Esophagus squamous epithelium (tissue), 5 donors: ENCODE measurements at regions not wholly inside any gene's neighbourhood (a gene's known extent, or its start where the extent isn't known, plus 50 kb on each side); places are given as distances from the start of the nearest gene placed in this dataset.

Experiments
- DNase-seq: peaks from one replicate; lab custom pipeline; 2025; lab: John Stamatoyannopoulos, UW
- H3K27ac ChIP-seq, 4 donors: fragments of 200-600 bp; sonication (generic); one replicate each; pipeline ENCODE4 v1.5.1; 2016 to 2019; ENCODE audit warnings: mild to moderate bottlenecking in 1 of 4
- H3K27me3 ChIP-seq, 4 donors: fragments of 200-600 bp; sonication (generic); 1 replicate in 3 of 4; 2 replicates in 1 of 4; pipeline versions ENCODE4 v1.5.1 to v1.6.0; 2017 to 2021; ENCODE audit warnings: antibody characterized with exemption in 1 of 4
- H3K36me3 ChIP-seq, 3 donors: fragments of 200-600 bp; sonication (generic); one replicate each; pipeline ENCODE4 v1.5.1; 2016 to 2019
- H3K4me1 ChIP-seq, 3 donors: fragments of 200-600 bp; sonication (generic); one replicate each; pipeline ENCODE4 v1.5.1; 2017 to 2019
- H3K4me3 ChIP-seq, 4 donors: fragments of 200-600 bp; sonication (generic); 1 replicate in 3 of 4; 2 replicates in 1 of 4; pipeline ENCODE4 v1.5.1; 2016 to 2019; ENCODE audit warnings: mild to moderate bottlenecking in 2 of 4, moderate library complexity in 1 of 4
- H3K9me3 ChIP-seq, 3 donors: fragments of 200-600 bp; sonication (generic); one replicate each; pipeline ENCODE4 v1.5.1; 2016 to 2019
- POLR2A ChIP-seq, 4 donors: fragments of 450-650 bp; IDR thresholded peaks; one replicate each; pipeline ENCODE4 v1.6.1; 2017; ENCODE audit warnings: antibody characterized with exemption in 4 of 4, mild to moderate bottlenecking in 4 of 4, moderate library complexity in 3 of 4
- WGBS, 2 donors: methylation state at CpG; one replicate each; pipeline ENCODE4 v1.1.5; 2018; 5-methylcytosine and 5-hydroxymethylcytosine counted together
- intact Hi-C: fragments of 100-400 bp; cut with DNase I; formaldehyde crosslinking; loops from one replicate; pipeline ENCODE4 v1.15.0; 2022
- TF ChIP-seq, protein P1 (sequence below), 6 experiments: fragments of 450-650 bp in 4 of 6; fragments of 200-600 bp in 2 of 6; sonication (generic) in 2 of 6; IDR thresholded peaks; one replicate each; pipeline ENCODE4 v1.5.1; 2016 to 2019; ENCODE audit warnings: antibody characterized with exemption in 6 of 6, mild to moderate bottlenecking in 4 of 6, moderate library complexity in 4 of 6
- donor health status: DM: yes; HTN: yes; CAD: no.

DNA sequence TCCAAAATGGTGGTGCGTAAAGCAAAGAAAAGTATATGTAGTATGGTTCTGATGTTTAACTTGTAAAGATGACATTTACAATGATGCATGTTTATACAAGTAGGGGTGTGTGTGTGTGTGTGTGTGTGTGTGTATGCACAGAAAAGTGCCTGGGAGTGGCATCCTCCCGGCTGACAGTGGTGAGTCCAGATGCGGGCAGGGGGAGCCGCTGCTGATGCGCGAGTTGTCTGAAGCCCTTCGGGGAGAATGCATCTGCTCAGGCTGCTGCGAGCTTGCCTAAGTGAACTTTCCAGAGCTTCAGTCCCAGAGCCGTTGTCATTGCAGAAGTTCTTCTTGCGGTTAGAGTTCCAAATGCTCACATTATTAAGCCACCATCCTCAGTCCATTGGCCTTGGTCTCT lies 429.7 kb upstream of the HS6ST1 start:
- peaks cover 0 to 10% (median 4%) of the 10 kb centered on the region in 3 donors for H3K4me1 ChIP-seq
- 81 to 88% methylated on average over 8 to 9 of the region's 10 CpGs for WGBS, 2 donors
- DNase-seq: no peak
- no peak overlapping the region for H3K4me3 ChIP-seq
- H3K27ac ChIP-seq: no peak overlapping the region
- TF ChIP-seq POLR2A (IDR thresholded peaks at IDR 0.05): no peak
- TF ChIP-seq, protein P1, sequence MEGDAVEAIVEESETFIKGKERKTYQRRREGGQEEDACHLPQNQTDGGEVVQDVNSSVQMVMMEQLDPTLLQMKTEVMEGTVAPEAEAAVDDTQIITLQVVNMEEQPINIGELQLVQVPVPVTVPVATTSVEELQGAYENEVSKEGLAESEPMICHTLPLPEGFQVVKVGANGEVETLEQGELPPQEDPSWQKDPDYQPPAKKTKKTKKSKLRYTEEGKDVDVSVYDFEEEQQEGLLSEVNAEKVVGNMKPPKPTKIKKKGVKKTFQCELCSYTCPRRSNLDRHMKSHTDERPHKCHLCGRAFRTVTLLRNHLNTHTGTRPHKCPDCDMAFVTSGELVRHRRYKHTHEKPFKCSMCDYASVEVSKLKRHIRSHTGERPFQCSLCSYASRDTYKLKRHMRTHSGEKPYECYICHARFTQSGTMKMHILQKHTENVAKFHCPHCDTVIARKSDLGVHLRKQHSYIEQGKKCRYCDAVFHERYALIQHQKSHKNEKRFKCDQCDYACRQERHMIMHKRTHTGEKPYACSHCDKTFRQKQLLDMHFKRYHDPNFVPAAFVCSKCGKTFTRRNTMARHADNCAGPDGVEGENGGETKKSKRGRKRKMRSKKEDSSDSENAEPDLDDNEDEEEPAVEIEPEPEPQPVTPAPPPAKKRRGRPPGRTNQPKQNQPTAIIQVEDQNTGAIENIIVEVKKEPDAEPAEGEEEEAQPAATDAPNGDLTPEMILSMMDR (IDR thresholded peaks at IDR 0.05): no peak
- H3K36me3 ChIP-seq: no peaks in the 10 kb centered on the region
- H3K27me3 ChIP-seq: no peaks in the 10 kb centered on the region
- no peaks in the 10 kb centered on the region for H3K9me3 ChIP-seq
- intact Hi-C loops: loop anchor here (10.0 kb wide), 1 partner anchor 424 kb away; no protein-coding TSS in a partner anchor

DNA sequence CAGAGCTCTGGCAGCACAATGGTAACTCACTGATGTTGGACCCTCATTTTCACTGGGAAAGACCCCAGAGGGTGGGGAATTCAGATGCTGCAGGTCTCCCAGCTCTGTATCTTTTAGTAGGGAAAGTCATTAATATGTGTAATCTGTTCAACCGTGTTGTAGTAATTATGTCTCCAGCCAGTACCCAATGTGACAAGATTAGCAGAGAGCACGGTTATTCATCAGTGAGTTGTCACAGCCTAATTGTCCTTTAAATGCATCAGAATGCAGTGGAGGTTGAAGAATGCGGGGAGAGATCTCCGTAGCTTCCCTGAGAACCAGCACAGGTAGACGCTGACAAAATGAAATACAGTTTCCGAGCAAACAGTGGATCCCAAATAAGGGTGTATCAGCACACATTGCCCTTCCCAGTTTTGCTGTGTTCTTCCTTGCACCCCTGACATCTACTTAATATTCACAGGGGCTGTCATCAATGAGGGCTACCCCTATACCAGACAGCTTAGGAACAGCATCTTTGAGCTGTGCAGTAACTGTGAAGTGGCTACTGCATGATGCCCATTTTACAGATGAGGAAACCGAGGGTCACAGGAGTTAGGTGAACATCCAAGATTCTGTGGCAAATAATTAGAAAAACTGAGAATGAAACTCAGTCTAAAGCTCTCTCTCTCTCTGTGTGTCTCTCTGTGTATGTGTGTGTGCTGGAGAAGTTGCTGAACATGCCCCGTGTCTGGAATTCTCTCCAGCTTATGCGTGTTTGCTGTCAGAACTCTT lies 430.4 kb upstream of the HS6ST1 start:
- 89 to 94% methylated on average over 8 of the region's 9 CpGs for WGBS, 2 donors

DNA sequence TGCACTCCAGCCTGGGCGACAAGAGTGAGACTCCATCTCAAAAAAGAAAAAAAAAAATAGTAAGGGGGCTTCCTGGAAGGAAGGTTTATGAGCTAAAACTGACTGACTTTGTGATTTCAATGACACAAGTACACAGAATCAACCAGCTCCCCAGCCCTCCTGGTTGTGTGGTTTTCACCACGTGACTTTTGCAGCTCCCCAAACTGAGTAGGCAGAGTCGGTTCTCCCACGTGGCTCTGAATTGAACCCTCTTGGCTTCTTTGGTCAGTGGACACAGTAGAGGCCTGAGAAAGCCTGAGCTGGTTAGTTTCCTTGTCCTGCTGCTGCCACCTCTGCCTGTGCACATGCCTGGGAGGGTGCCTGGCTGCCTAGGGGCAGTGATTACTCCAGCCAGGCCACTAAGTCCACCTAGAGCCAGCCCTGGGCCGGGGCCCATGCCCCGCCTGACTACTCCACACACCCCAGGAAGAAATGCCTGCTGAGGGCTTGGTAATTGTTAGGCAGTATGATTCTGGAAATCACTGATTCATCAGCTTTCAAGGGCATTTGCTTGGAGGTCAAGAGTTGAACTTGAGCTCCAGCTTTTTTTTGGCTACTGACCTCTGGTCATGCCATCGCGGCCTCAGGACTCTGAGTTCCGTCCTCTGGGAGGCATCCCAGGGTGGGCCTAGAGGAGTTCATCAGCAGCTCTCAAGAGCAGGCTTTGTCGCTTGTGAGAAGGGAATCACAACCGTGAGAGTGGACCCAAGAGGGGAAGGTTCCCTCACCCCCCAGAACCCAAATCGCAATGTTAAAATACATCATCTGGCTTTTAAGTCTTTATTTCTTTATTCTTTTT lies 431.9 kb upstream of the HS6ST1 start:
- DNase-seq: no peak
- TF ChIP-seq, protein P1 (IDR thresholded peaks at IDR 0.05): no peak
- no peak for TF ChIP-seq POLR2A (IDR thresholded peaks at IDR 0.05)
- intact Hi-C loops: no loop called here
- Histone ChIP-seq H3K9me3 (no peaks in the 10 kb centered on the region), H3K4me3 (no peak overlapping the region), H3K27me3 (no peaks in the 10 kb centered on the region), H3K36me3 (no peaks in the 10 kb centered on the region), H3K4me1 (peaks cover 0 to 10% (median 4%) of the 10 kb centered on the region in 3 donors), H3K27ac (no peak overlapping the region)
- WGBS, 2 donors: 82 to 86% methylated on average over 7 to 10 of the region's 12 CpGs

More for the DNA sequence above, 430.4 kb upstream of the HS6ST1 start:
- Histone ChIP-seq H3K27ac (no peak overlapping the region), H3K27me3 (no peaks in the 10 kb centered on the region), H3K36me3 (no peaks in the 10 kb centered on the region), H3K9me3 (no peaks in the 10 kb centered on the region), H3K4me3 (no peak overlapping the region), H3K4me1 (peaks cover 0 to 10% (median 4%) of the 10 kb centered on the region in 3 donors)
- intact Hi-C loops: loop anchor here (10.0 kb wide), 1 partner anchor 424 kb away; no protein-coding TSS in a partner anchor
- no peak for DNase-seq
- TF ChIP-seq POLR2A (IDR thresholded peaks at IDR 0.05): no peak
- TF ChIP-seq, protein P1 (IDR thresholded peaks at IDR 0.05): no peak

GRCh38 chr2:128751746-128752145 lies 433.1 kb upstream of the HS6ST1 start:
- Histone ChIP-seq H3K4me3 (no peak overlapping the region), H3K27me3 (no peaks in the 10 kb centered on the region), H3K27ac (no peak overlapping the region), H3K36me3 (no peaks in the 10 kb centered on the region), H3K4me1 (peaks cover 0 to under 1% (median 0%) of the 10 kb centered on the region in 3 donors), H3K9me3 (no peaks in the 10 kb centered on the region)
- 76 to 87% methylated on average over 5 of the region's 5 CpGs for WGBS, 2 donors
- intact Hi-C loops: no loop called here
- TF ChIP-seq, protein P1 (IDR thresholded peaks at IDR 0.05): no peak
- no peak for TF ChIP-seq POLR2A (IDR thresholded peaks at IDR 0.05)
- DNase-seq: no peak
